ENCODE measurements at regions not wholly inside any gene's neighbourhood (a gene's known extent, or its start where the extent isn't known, plus 50 kb on each side); places are given as distances from the start of the nearest gene placed in this dataset.

GRCh38 chr10:25813511-25813910 lies 120.5 kb upstream of the MYO3A start:
- no peak for TF ChIP-seq CTCF (IDR thresholded peaks at IDR 0.05)
- TF ChIP-seq POLR2AphosphoS5 (IDR thresholded peaks at IDR 0.05), result no peak
